H1 (cell line): ENCODE measurements at regions not wholly inside any gene's neighbourhood (a gene's known extent, or its start where the extent isn't known, plus 50 kb on each side); places are given as distances from the start of the nearest gene placed in this dataset.

Experiments used
- CBX8 ChIP-seq: fragments of 300-800, 300-1000 bp; sonication (generic); IDR thresholded peaks from 2 replicates; pipeline ENCODE4 v1.7.1; 2016; ENCODE audit warnings: low read depth, low read length, borderline replicate concordance
- CREB1 ChIP-seq: IDR thresholded peaks from 2 replicates; pipeline ENCODE4 v1.6.1; 2012; ENCODE audit warnings: inconsistent platforms
- EP300 ChIP-seq, 2 experiments: IDR thresholded peaks; 1 replicate in 1 of 2; 2 replicates in 1 of 2; pipeline ENCODE4 v1.6.1; 2011 to 2012; ENCODE audit warnings: low read depth in 2 of 2, low read length in 2 of 2, mild to moderate bottlenecking in 2 of 2, borderline replicate concordance in 1 of 2, inconsistent platforms in 1 of 2, moderate library complexity in 1 of 2
- JUN ChIP-seq: IDR thresholded peaks from 2 replicates; pipeline ENCODE4 v1.6.1; 2011; ENCODE audit warnings: low read depth, mild to moderate bottlenecking, improper control_type of control experiment, low read length
- KDM1A ChIP-seq: fragments of 200-600, 300-600 bp; sonication (generic); IDR thresholded peaks from 2 replicates; pipeline ENCODE4 v1.7.1; 2016; ENCODE audit warnings: mild to moderate bottlenecking, low read length, borderline replicate concordance
- MAFK ChIP-seq: IDR thresholded peaks from 2 replicates; pipeline ENCODE4 v1.6.1; 2012; ENCODE audit warnings: low read depth, mild to moderate bottlenecking, improper control_type of control experiment, low read length
- SIX5 ChIP-seq: IDR thresholded peaks from 2 replicates; pipeline ENCODE4 v1.6.1; 2011; ENCODE audit warnings: mild to moderate bottlenecking, low read depth, low read length

DNA sequence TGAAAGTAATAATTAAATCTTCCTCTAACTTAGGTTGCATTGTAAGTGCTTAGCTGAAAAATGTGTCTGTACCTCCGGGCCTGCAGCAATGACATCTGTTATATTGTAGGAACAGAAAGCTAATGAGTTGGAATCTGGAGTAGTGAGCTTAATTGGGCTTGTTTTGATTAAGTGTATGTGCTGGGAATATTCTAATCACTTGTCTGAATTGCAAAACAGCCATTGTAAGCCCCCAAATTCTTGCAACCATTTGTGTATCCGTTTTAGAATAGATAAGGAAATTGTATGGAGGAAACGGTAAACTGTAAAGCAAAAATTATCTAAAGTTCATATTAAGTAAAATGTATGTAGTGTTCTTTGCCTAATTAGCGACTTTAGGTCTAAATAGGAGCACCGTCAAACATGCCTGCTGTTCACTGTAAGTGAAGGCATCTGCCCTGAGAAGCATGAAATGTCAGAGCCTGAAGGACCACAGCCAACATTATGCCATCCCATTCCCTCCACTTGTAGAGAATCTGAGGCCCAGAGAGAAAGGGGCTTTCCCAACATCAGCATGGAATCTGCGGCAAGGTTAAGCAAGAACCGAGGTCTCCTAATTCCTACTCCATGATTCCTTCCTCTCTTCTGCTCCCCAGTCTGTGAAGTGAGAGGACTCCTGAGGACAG lies 466.4 kb downstream of the TDRD15 start (continued):
- TF ChIP-seq CBX8 (no peak), KDM1A (no peak), MAFK (no peak), CREB1 (no peak), SIX5 (no peak), JUN (no peak), EP300 (IDR thresholded peaks at IDR 0.05; ENCODE audit: borderline replicate concordance in 1 of 2, low read depth in 2 of 2, low read length in 2 of 2) (no peak)
